GM04504 (cell line): ENCODE measurements at regions not wholly inside any gene's neighbourhood (a gene's known extent, or its start where the extent isn't known, plus 50 kb on each side); places are given as distances from the start of the nearest gene placed in this dataset.

Experiments
- DNase-seq: peaks from one replicate; pipeline ENCODE4 v3.0.0-alpha.2; 2012; ENCODE audit warnings: low read depth

GRCh38 chr13:31853643-31854326 is 114.5 kb downstream of the RXFP2 start:
- DNase-seq: no peak

GRCh38 chr13:31859571-31859970 is 120.2 kb downstream of the RXFP2 start:
- DNase-seq: no peak

GRCh38 chr13:31860002-31860401 is 120.7 kb downstream of the RXFP2 start:
- no peak for DNase-seq

- DNase-seq: no peak
These were observed 123.5 kb downstream of the RXFP2 start for GRCh38 chr13:31862828-31863227.

- DNase-seq: no peak
These were observed 125.0 kb downstream of the RXFP2 start for GRCh38 chr13:31864307-31864706.

- DNase-seq: no peak
These were observed 126.8 kb downstream of the RXFP2 start for GRCh38 chr13:31866099-31866498.

- DNase-seq: no peak
These were observed 128.4 kb downstream of the RXFP2 start for GRCh38 chr13:31867709-31868108.

- no peak for DNase-seq
These were observed 130.3 kb downstream of the RXFP2 start for GRCh38 chr13:31869582-31869981.

GRCh38 chr13:31870511-31870910 is 131.2 kb downstream of the RXFP2 start:
- no peak for DNase-seq

DNA sequence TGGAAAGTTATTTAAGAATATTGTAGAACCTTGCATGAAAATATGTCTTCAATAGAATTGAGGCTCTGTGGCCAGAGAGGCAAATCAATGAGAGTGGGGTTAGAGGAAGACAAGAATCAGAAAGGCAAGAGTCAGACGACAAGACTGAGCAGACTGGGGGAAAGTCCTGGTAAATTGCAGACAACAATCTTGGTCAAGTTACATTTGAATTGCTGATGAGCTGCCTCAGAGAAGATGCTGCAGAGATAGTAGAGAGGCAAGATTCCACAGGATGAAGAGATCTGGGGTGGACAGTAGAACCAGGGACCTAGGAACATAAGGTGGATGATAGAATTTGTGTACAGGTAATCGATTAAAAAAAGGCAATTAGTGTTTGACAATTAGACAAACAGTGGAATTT is 133.8 kb downstream of the RXFP2 start:
- DNase-seq: no peak

GRCh38 chr13:31875134-31875533 is 135.8 kb downstream of the RXFP2 start:
- no peak for DNase-seq

DNA sequence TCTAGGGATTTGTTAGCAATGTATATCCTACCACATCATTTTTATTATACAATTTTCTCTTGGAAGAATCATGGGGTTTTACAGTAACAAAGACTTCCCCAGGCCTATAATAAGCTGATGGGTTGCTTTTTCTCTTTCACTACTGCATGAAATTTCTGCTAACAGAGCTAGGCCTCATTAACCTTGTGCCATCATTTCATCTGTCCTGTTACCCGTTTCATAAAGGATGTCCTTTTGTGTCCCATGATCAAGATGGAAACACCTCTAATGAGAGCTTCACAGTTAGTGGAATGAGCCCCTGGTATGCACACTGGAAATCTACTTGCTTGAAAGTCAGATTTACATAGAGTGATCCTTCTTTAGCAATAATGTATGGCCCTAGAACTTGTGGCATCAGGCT is 138.7 kb downstream of the RXFP2 start:
- no peak for DNase-seq

- DNase-seq: no peak
These were observed 139.2 kb downstream of the RXFP2 start for GRCh38 chr13:31878495-31878894.

GRCh38 chr13:31878955-31879354 is 139.6 kb downstream of the RXFP2 start:
- no peak for DNase-seq

DNA sequence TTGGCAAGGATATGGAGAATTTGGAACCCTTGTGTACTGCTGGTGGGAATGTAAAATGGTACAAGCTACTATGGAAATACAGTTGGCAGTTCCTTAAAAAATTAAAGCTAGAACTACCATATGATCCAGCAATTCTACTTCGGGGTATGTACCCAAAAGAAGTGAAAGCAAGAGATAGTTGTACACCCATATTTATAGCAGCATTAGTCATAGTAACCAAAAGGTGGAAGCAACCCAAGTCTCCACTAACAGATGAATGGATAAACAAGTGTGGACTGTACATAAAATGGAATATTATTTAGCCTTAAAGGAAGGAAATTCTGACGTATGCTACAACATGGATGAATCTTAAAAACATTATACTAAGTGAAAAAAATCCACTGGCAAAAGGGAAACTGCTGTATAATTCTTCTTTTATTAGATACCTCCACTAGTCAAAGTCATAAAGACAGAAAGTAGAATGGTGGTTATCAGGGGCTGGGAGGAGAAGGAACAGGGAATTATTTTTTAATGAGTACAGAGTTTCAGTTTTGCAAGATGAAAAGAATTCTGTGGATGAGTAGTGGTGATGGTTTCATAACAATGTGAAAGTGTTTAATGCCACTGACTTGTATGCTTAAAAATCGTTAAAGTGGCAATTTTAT is 141.6 kb downstream of the RXFP2 start:
- peak; percentile 20 for DNase-seq

GRCh38 chr13:31881495-31881882 is 142.2 kb downstream of the RXFP2 start:
- no peak for DNase-seq

DNA sequence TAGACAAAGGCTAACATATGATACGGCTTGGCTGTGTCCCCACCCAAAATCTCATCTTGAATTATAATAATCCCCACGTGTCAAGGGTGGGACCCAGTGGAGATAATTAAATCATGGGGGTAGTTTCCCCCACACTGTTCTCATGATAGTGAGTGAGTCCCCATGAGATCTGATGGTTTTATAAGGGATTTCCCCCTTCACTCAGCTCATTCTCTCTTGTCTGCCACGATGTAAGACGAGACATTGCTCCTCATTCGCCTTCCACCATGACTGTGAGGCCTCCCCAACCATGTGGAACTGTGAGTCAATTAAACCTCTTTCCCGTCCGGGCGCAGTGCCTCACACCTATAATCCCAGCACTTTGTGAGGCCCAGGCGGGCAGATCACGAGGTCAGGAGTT is 143.5 kb downstream of the RXFP2 start:
- DNase-seq: no peak

- DNase-seq: no peak
These were observed 145.2 kb downstream of the RXFP2 start for GRCh38 chr13:31884556-31884955.

GRCh38 chr13:31885994-31886393 is 145.6 kb upstream of the FRY start:
- DNase-seq: no peak

- DNase-seq: peak; percentile 69
These were observed 144.3 kb upstream of the FRY start for GRCh38 chr13:31887286-31887685.

DNA sequence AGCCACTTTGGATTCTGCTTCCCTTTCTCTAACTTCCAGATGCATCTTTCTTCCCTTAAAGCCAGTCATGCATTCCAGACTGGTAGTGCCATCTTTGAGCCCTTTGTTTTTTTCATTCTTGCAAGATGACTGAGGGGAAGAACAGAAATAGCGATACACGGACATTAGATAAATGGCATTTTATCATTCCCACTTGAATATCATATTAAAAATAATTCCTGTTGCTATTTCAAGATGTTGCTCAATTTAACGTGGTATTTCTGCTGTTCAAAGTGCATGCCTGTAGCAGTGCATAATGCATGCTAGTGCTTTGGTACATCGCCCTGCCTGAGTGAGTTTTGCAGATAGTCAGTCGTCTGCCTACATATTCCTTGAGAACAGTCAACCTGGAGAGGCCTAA is 140.6 kb upstream of the FRY start:
- DNase-seq: no peak

GRCh38 chr13:31891472-31891871 is 140.1 kb upstream of the FRY start:
- DNase-seq: no peak

- DNase-seq: no peak
These were observed 136.6 kb upstream of the FRY start for GRCh38 chr13:31894931-31895330.

- no peak for DNase-seq
These were observed 135.9 kb upstream of the FRY start for GRCh38 chr13:31895691-31896090.
